HG02870 (cell line): ENCODE measurements at regions not wholly inside any gene's neighbourhood (a gene's known extent, or its start where the extent isn't known, plus 50 kb on each side); places are given as distances from the start of the nearest gene placed in this dataset.
"Not testable (repeated sequence)": the region's sequence is repeated elsewhere in the genome, so short reads cannot be mapped to it uniquely, and the experiment has no call there.

Experiments
- ATAC-seq: cut with Tn5 transposase; IDR thresholded peaks from one replicate; pipeline ENCODE4 v1.9.1; 2021; ENCODE audit warnings: mild to moderate bottlenecking, moderate library complexity; ENCODE audit not compliant: unreplicated experiment

- ATAC-seq = no peak
These were observed 62.6 kb upstream of the EN2 start for GRCh38 chr7:155395176-155395797.

GRCh38 chr7:155396661-155397060 lies 61.3 kb upstream of the EN2 start:
- ATAC-seq = no peak

GRCh38 chr7:155397758-155398714 lies 59.9 kb upstream of the EN2 start:
- ATAC-seq = not testable (repeated sequence)

GRCh38 chr7:155398944-155399343 lies 59.0 kb upstream of the EN2 start:
- ATAC-seq = no peak

- ATAC-seq = no peak
These were observed 58.4 kb upstream of the EN2 start for GRCh38 chr7:155399577-155399976.

- ATAC-seq = no peak
These were observed 56.7 kb upstream of the EN2 start for GRCh38 chr7:155401231-155401630.

GRCh38 chr7:155401884-155402283 lies 56.0 kb upstream of the EN2 start:
- ATAC-seq = no peak

GRCh38 chr7:155402941-155403340 lies 55.0 kb upstream of the EN2 start:
- ATAC-seq = no peak

- no peak for ATAC-seq
These were observed 53.0 kb upstream of the EN2 start for GRCh38 chr7:155404976-155405375.

- no peak for ATAC-seq
These were observed 52.3 kb upstream of the EN2 start for GRCh38 chr7:155405399-155406318.

GRCh38 chr7:155407799-155408198 lies 50.1 kb upstream of the EN2 start:
- no peak for ATAC-seq
